ENCODE measurements at regions not wholly inside any gene's neighbourhood (a gene's known extent, or its start where the extent isn't known, plus 50 kb on each side); places are given as distances from the start of the nearest gene placed in this dataset.

DNA sequence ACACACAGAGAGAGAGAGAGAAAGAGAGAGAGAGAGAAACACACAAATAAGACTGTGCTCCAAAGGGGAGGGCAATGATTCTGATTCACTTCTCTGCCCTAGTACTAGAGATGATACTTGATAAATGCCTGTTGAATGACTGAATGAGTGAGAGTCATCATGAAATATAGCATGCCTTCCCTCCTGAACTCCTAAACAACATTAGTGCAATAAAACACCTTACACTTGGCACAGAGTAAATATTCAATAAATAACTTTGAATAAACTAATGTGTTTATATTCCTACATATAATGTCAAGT is 511.2 kb upstream of the RAG2 start:
- TF ChIP-seq SUZ12 (IDR thresholded peaks at IDR 0.05) (no peak), FOXA1 (IDR thresholded peaks at IDR 0.05) (no peak), BHLHE40 (IDR thresholded peaks at IDR 0.05; ENCODE audit: borderline replicate concordance) (no peak), ELF4 (IDR thresholded peaks at IDR 0.05) (no peak), FOXK2 (IDR thresholded peaks at IDR 0.05) (no peak), FOXM1 (IDR thresholded peaks at IDR 0.05; ENCODE audit: borderline replicate concordance) (no peak), SP1 (IDR thresholded peaks at IDR 0.05) (no peak), ZNF384 (IDR thresholded peaks at IDR 0.05) (no peak), TARDBP (IDR thresholded peaks at IDR 0.05) (no peak)
- TF ChIP-seq, protein P1, sequence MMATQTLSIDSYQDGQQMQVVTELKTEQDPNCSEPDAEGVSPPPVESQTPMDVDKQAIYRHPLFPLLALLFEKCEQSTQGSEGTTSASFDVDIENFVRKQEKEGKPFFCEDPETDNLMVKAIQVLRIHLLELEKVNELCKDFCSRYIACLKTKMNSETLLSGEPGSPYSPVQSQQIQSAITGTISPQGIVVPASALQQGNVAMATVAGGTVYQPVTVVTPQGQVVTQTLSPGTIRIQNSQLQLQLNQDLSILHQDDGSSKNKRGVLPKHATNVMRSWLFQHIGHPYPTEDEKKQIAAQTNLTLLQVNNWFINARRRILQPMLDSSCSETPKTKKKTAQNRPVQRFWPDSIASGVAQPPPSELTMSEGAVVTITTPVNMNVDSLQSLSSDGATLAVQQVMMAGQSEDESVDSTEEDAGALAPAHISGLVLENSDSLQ (IDR thresholded peaks at IDR 0.05): no peak
